ENCODE measurements at regions not wholly inside any gene's neighbourhood (a gene's known extent, or its start where the extent isn't known, plus 50 kb on each side); places are given as distances from the start of the nearest gene placed in this dataset.
"Not testable (repeated sequence)": the region's sequence is repeated elsewhere in the genome, so short reads cannot be mapped to it uniquely, and the experiment has no call there.

DNA sequence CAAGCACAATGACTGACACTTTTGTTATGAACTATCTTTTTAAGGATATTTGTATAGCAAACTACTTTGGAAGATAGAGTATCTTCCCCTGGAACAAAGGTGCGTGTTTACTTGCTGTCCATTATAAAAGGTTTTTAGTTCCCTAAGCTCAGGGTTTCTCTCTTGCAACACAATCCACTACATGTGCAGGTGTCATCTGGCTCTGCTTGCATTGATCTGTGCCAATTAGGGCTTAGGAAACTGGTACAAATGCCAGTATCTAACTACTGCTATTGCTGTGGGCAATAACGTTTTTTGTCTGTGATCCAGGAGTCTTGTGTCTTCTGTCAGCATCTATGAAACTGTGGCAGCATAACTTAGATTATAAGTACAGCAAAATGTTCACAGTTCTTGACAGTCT is 68.3 kb upstream of the ABCD3 start:
- Histone ChIP-seq H3K4me3 (ENCODE audit: control insufficient read depth in 2 of 3, extremely low read depth in 1 of 3, insufficient read depth in 2 of 3, low read depth in 1 of 3, low read length in 3 of 3) (no peak overlapping the region), H3K36me3 (ENCODE audit: control insufficient read depth in 2 of 2, extremely low read depth in 1 of 2, insufficient read depth in 2 of 2, low read length in 2 of 2) (no peaks in the 10 kb centered on the region), H3K27ac (ENCODE audit: control insufficient read depth, insufficient read depth, low read length) (no peak overlapping the region), H3K4me1 (ENCODE audit: control insufficient read depth, extremely low read depth, insufficient read depth, low read length) (no peaks in the 10 kb centered on the region), H3K79me2 (ENCODE audit: control insufficient read depth, insufficient read depth, low read length) (no peaks in the 10 kb centered on the region), H3K9me3 (ENCODE audit: control insufficient read depth, low read depth, low read length) (no peaks in the 10 kb centered on the region), H2AFZ (ENCODE audit: control insufficient read depth, low read length) (no peak overlapping the region), H3K9ac (ENCODE audit: control insufficient read depth, extremely low read depth, insufficient read depth, low read length) (no peak overlapping the region), H3K4me2 (ENCODE audit: control insufficient read depth, extremely low read depth, insufficient read depth, low read depth, low read length) (no peak overlapping the region), H4K20me1 (ENCODE audit: control insufficient read depth, extremely low read depth, insufficient read depth, low read length) (no peaks in the 10 kb centered on the region), H3K27me3 (ENCODE audit: control insufficient read depth, extremely low read depth, insufficient read depth, low read length) (peaks cover 15% of the 10 kb centered on the region), H3K9me1 (ENCODE audit: control insufficient read depth, extremely low read depth, insufficient read depth, low read length) (no peaks in the 10 kb centered on the region)
- DNase-seq (ENCODE audit: low read depth, low spot score), result no peak
- dilution Hi-C loops (cut with MboI; ENCODE audit: extremely low pct_ligation_motif_present, low sequenced_read_pairs), result no loop called here
- FAIRE-seq, result no peak
- TF ChIP-seq, protein P1, sequence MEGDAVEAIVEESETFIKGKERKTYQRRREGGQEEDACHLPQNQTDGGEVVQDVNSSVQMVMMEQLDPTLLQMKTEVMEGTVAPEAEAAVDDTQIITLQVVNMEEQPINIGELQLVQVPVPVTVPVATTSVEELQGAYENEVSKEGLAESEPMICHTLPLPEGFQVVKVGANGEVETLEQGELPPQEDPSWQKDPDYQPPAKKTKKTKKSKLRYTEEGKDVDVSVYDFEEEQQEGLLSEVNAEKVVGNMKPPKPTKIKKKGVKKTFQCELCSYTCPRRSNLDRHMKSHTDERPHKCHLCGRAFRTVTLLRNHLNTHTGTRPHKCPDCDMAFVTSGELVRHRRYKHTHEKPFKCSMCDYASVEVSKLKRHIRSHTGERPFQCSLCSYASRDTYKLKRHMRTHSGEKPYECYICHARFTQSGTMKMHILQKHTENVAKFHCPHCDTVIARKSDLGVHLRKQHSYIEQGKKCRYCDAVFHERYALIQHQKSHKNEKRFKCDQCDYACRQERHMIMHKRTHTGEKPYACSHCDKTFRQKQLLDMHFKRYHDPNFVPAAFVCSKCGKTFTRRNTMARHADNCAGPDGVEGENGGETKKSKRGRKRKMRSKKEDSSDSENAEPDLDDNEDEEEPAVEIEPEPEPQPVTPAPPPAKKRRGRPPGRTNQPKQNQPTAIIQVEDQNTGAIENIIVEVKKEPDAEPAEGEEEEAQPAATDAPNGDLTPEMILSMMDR (optimal IDR thresholded peaks at IDR 0.05 in 1 of 3, IDR thresholded peaks at IDR 0.05 in 1 of 3, conservative IDR thresholded peaks at IDR 0.05 in 1 of 3; ENCODE audit: extremely low read depth in 1 of 3, insufficient read depth in 2 of 3, low read length in 3 of 3), result no peak
- TF ChIP-seq EZH2 (IDR thresholded peaks at IDR 0.05; ENCODE audit: low read length), result no peak

DNA sequence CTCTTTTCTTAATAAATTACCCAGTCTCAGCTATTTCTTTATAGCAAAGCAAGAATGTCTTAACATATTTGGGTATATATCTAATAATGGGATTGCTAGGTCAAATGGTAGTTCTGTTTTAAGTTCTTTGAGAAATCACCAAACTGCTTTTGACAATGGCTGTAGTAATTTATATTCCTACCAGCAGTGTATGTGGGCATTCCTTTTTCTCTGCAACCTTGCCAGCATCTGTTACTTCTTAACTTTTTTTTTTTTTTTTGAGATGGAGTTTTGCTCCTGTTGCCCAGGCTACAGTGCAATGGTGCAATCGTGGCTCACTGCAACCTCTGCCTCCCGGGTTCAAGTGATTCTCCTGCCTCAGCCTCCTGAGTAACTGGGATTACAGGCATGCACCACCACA is 69.8 kb upstream of the ABCD3 start:
- dilution Hi-C loops (cut with MboI; ENCODE audit: extremely low pct_ligation_motif_present, low sequenced_read_pairs); H3K4me3 ChIP-seq (ENCODE audit: control insufficient read depth in 2 of 3, extremely low read depth in 1 of 3, insufficient read depth in 2 of 3, low read depth in 1 of 3, low read length in 3 of 3); H3K4me1 ChIP-seq (ENCODE audit: control insufficient read depth, extremely low read depth, insufficient read depth, low read length); H3K79me2 ChIP-seq (ENCODE audit: control insufficient read depth, insufficient read depth, low read length); H3K9ac ChIP-seq (ENCODE audit: control insufficient read depth, extremely low read depth, insufficient read depth, low read length); H2AFZ ChIP-seq (ENCODE audit: control insufficient read depth, low read length); H3K27ac ChIP-seq (ENCODE audit: control insufficient read depth, insufficient read depth, low read length); H3K36me3 ChIP-seq (ENCODE audit: control insufficient read depth in 2 of 2, extremely low read depth in 1 of 2, insufficient read depth in 2 of 2, low read length in 2 of 2); H3K9me1 ChIP-seq (ENCODE audit: control insufficient read depth, extremely low read depth, insufficient read depth, low read length); H3K9me3 ChIP-seq (ENCODE audit: control insufficient read depth, low read depth, low read length); H3K4me2 ChIP-seq (ENCODE audit: control insufficient read depth, extremely low read depth, insufficient read depth, low read depth, low read length); DNase-seq (ENCODE audit: low read depth, low spot score); H4K20me1 ChIP-seq (ENCODE audit: control insufficient read depth, extremely low read depth, insufficient read depth, low read length); FAIRE-seq: not testable (repeated sequence)
- H3K27me3 ChIP-seq (ENCODE audit: control insufficient read depth, extremely low read depth, insufficient read depth, low read length), result peaks cover 15% of the 10 kb centered on the region

DNA sequence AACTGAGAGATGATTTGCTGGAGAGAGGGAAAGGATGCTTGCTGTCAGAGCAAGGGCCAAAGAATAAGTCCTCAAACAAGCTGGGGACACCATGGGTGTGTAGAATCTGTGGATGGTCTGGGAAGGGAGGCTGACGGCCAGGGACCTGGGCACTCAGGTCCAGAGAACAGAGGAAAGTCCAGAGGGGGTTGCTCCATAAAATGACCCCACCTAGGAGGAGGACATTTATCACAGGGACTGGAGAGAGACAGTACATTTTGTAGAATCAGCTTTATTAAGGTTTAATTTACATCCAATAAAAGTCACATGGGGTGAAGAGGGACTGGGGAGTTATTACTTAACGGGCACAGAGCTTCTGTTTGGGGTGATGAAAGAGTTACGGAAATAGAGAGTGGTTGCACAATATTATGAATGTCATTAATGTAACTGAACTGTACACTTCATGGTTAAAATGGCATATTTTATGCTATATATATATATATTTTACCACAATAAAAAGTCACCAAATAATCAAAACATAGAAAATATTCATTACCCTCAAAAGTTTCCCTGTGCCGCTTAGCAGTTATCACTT is 73.0 kb upstream of the ABCD3 start:
- no peak overlapping the region for H2AFZ ChIP-seq (ENCODE audit: control insufficient read depth, low read length)
- no peak overlapping the region for H3K9ac ChIP-seq (ENCODE audit: control insufficient read depth, extremely low read depth, insufficient read depth, low read length)
- H3K79me2 ChIP-seq (ENCODE audit: control insufficient read depth, insufficient read depth, low read length), result no peaks in the 10 kb centered on the region
- H3K36me3 ChIP-seq (ENCODE audit: control insufficient read depth in 2 of 2, extremely low read depth in 1 of 2, insufficient read depth in 2 of 2, low read length in 2 of 2), result no peaks in the 10 kb centered on the region
- H4K20me1 ChIP-seq (ENCODE audit: control insufficient read depth, extremely low read depth, insufficient read depth, low read length), result no peaks in the 10 kb centered on the region
- no peak for FAIRE-seq
- DNase-seq (ENCODE audit: low read depth, low spot score), result no peak
- peaks cover 1% of the 10 kb centered on the region for H3K27me3 ChIP-seq (ENCODE audit: control insufficient read depth, extremely low read depth, insufficient read depth, low read length)
- no peaks in the 10 kb centered on the region for H3K4me1 ChIP-seq (ENCODE audit: control insufficient read depth, extremely low read depth, insufficient read depth, low read length)
- H3K27ac ChIP-seq (ENCODE audit: control insufficient read depth, insufficient read depth, low read length), result no peak overlapping the region
- TF ChIP-seq, protein P1 (optimal IDR thresholded peaks at IDR 0.05 in 1 of 3, IDR thresholded peaks at IDR 0.05 in 1 of 3, conservative IDR thresholded peaks at IDR 0.05 in 1 of 3; ENCODE audit: extremely low read depth in 1 of 3, insufficient read depth in 2 of 3, low read length in 3 of 3), result no peak
- TF ChIP-seq EZH2 (IDR thresholded peaks at IDR 0.05; ENCODE audit: low read length), result no peak
- no peak overlapping the region for H3K4me3 ChIP-seq (ENCODE audit: control insufficient read depth in 2 of 3, extremely low read depth in 1 of 3, insufficient read depth in 2 of 3, low read depth in 1 of 3, low read length in 3 of 3)
- no peak overlapping the region for H3K4me2 ChIP-seq (ENCODE audit: control insufficient read depth, extremely low read depth, insufficient read depth, low read depth, low read length)
- H3K9me3 ChIP-seq (ENCODE audit: control insufficient read depth, low read depth, low read length), result no peaks in the 10 kb centered on the region
- no peaks in the 10 kb centered on the region for H3K9me1 ChIP-seq (ENCODE audit: control insufficient read depth, extremely low read depth, insufficient read depth, low read length)
- dilution Hi-C loops (cut with MboI; ENCODE audit: extremely low pct_ligation_motif_present, low sequenced_read_pairs), result no loop called here

Measured in keratinocyte (primary cell).